ENCODE measurements at regions not wholly inside any gene's neighbourhood (a gene's known extent, or its start where the extent isn't known, plus 50 kb on each side); places are given as distances from the start of the nearest gene placed in this dataset.

DNA sequence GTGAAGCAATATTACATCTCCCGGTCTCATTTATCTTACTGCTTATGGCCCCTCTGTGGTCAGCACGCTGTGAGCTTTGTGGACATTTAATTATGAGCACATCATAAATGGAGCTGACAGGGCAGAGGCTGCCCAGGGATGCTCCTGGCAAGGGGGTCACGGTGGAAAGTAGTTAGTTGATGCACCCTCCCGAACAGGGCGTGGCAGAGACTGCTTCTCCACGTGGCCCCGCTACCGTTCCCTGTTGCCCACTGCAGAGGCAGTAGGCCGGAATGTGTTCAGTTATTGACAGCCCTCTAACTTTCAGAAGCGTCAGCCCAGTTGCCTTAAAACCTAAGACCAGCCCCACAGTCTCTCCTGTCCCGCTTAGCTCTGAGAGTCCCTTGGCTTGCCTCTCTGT lies 180.3 kb upstream of the ZNF507 start:
- Histone ChIP-seq H3K4me3 (ENCODE audit: low read depth in 1 of 2, low read length in 1 of 2) (no peak overlapping the region), H3K4me1 (ENCODE audit: control insufficient read depth in 1 of 2, insufficient read depth in 1 of 2, low read depth in 1 of 2, low read length in 1 of 2) (no peaks in the 10 kb centered on the region), H3K27me3 (no peaks in the 10 kb centered on the region), H3K9me3 (no peaks in the 10 kb centered on the region), H3K27ac (no peak overlapping the region), H3K36me3 (no peaks in the 10 kb centered on the region)
- TF ChIP-seq, protein P1, sequence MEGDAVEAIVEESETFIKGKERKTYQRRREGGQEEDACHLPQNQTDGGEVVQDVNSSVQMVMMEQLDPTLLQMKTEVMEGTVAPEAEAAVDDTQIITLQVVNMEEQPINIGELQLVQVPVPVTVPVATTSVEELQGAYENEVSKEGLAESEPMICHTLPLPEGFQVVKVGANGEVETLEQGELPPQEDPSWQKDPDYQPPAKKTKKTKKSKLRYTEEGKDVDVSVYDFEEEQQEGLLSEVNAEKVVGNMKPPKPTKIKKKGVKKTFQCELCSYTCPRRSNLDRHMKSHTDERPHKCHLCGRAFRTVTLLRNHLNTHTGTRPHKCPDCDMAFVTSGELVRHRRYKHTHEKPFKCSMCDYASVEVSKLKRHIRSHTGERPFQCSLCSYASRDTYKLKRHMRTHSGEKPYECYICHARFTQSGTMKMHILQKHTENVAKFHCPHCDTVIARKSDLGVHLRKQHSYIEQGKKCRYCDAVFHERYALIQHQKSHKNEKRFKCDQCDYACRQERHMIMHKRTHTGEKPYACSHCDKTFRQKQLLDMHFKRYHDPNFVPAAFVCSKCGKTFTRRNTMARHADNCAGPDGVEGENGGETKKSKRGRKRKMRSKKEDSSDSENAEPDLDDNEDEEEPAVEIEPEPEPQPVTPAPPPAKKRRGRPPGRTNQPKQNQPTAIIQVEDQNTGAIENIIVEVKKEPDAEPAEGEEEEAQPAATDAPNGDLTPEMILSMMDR (IDR thresholded peaks at IDR 0.05), result no peak

DNA sequence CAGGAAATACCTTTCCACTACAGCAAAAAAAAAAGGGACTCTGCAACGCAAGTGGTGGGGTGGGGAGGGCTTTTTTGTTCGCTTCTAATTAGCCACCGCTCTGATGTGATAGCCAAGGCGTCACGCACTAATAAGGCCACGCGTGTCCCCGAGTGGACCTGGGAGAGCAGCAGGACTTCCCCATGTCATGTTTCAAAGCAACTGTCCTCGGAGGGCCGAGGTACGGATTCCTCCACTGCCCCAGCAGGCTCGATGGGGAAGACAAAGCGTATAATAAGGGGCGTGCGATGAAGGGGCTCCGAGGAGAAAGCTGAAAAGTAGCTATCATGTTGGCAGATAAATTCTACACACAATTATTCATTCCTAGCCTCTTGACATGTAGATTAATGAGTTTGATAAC lies 179.7 kb upstream of the ZNF507 start:
- Histone ChIP-seq H3K9me3 (no peaks in the 10 kb centered on the region), H3K36me3 (no peaks in the 10 kb centered on the region), H3K27ac (no peak overlapping the region), H3K4me3 (ENCODE audit: low read depth in 1 of 2, low read length in 1 of 2) (no peak overlapping the region), H3K27me3 (no peaks in the 10 kb centered on the region), H3K4me1 (ENCODE audit: control insufficient read depth in 1 of 2, insufficient read depth in 1 of 2, low read depth in 1 of 2, low read length in 1 of 2) (no peaks in the 10 kb centered on the region)
- TF ChIP-seq, protein P1 (IDR thresholded peaks at IDR 0.05), result no peak

DNA sequence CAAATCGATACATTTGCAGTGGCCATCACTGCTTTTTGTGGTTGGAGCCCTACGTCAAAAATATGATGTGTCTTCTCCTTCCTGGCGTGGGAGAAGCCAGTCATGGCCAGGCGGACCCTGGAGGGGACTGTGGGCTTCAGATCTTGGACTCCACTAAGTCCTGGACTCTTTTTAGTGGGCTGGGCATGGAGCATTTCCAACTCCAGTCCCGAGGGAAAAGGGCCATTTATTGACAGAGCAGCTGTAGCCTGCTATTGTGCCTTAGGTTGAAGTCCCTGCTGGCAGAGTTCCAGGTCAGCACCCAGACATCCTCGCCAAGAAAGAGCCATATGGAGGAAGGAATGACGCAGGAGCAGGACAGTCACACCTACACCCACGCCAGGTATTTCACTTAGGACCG lies 179.2 kb upstream of the ZNF507 start:
- TF ChIP-seq, protein P1 (IDR thresholded peaks at IDR 0.05), result no peak
- no peak overlapping the region for H3K4me3 ChIP-seq (ENCODE audit: low read depth in 1 of 2, low read length in 1 of 2)

DNA sequence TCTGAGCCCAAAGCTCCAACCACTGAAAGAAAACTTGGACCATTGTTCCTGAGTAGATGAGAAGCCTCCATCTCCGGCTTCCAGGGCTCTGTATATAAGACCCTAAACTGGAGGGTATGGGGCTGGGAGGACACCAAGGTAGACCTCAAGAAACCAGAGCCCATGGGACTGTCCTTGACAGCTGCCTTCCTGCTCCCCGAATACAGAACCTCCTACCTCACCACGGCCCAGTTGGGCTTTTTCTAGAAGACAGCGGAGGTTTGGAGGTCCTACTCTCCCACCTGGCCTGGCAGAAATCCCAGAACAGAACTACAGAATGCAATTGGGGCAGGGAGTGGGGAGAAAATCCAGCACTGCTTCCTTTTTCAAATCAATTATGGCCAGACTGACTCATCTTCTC lies 177.3 kb upstream of the ZNF507 start:
- Histone ChIP-seq H3K27me3 (no peaks in the 10 kb centered on the region), H3K27ac (no peak overlapping the region), H3K36me3 (no peaks in the 10 kb centered on the region), H3K4me1 (ENCODE audit: control insufficient read depth in 1 of 2, insufficient read depth in 1 of 2, low read depth in 1 of 2, low read length in 1 of 2) (no peaks in the 10 kb centered on the region), H3K4me3 (ENCODE audit: low read depth in 1 of 2, low read length in 1 of 2) (no peak overlapping the region), H3K9me3 (no peaks in the 10 kb centered on the region)
- TF ChIP-seq, protein P1 (IDR thresholded peaks at IDR 0.05), result no peak

More for the DNA sequence above, 179.2 kb upstream of the ZNF507 start:
- no peak overlapping the region for H3K27ac ChIP-seq
- H3K9me3 ChIP-seq, result no peaks in the 10 kb centered on the region
- no peaks in the 10 kb centered on the region for H3K36me3 ChIP-seq
- H3K4me1 ChIP-seq (ENCODE audit: control insufficient read depth in 1 of 2, insufficient read depth in 1 of 2, low read depth in 1 of 2, low read length in 1 of 2), result no peaks in the 10 kb centered on the region
- H3K27me3 ChIP-seq, result no peaks in the 10 kb centered on the region

DNA sequence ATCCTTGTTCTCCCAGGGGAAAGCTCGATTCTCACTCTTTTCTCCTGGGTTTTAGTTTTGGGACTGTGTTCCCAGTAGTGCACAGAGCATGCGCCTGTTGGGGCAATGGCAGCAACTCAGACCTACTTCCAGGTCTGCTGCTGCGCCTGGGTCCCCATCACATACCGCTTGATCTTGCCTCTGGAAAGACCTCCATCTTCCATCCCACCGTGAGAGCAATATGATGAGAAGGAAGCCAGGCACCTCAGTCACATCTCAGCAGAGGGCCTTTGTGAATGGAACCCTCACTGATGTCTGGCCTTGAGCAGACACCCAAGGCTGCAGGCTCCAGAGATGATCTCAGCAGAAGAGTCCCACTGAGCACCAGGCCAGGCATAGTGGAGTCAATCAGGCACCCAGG lies 176.8 kb upstream of the ZNF507 start:
- H3K36me3 ChIP-seq, result no peaks in the 10 kb centered on the region
- no peaks in the 10 kb centered on the region for H3K4me1 ChIP-seq (ENCODE audit: control insufficient read depth in 1 of 2, insufficient read depth in 1 of 2, low read depth in 1 of 2, low read length in 1 of 2)
- H3K27me3 ChIP-seq, result no peaks in the 10 kb centered on the region
- H3K4me3 ChIP-seq (ENCODE audit: low read depth in 1 of 2, low read length in 1 of 2), result no peak overlapping the region
- no peaks in the 10 kb centered on the region for H3K9me3 ChIP-seq
- H3K27ac ChIP-seq, result no peak overlapping the region
- TF ChIP-seq, protein P1 (IDR thresholded peaks at IDR 0.05), result no peak

DNA sequence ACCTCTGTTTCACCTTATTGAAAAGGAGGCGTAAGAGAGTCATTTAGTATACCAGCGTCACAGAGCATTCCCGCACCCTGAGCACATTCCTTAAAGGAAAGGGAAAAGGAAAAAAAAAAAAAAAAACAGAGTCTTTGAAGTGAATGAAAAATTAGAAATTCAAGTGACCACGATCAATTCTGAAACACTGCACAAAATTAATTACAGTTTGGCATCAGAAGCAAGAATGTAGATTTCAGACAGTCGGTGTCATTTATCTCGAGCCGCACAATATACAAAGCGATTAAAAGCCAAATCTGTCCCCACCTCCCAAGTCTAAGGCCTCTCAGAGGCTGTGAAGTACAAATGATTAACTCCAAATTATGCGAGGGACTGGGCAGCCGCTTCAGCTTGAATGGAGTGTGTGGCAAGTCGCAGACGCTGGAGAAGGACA lies 173.7 kb upstream of the ZNF507 start:
- Histone ChIP-seq H3K9me3 (no peaks in the 10 kb centered on the region), H3K4me3 (ENCODE audit: low read depth in 1 of 2, low read length in 1 of 2) (no peak overlapping the region), H3K4me1 (ENCODE audit: control insufficient read depth in 1 of 2, insufficient read depth in 1 of 2, low read depth in 1 of 2, low read length in 1 of 2) (no peaks in the 10 kb centered on the region), H3K27ac (no peak overlapping the region), H3K36me3 (no peaks in the 10 kb centered on the region), H3K27me3 (no peaks in the 10 kb centered on the region)
- TF ChIP-seq, protein P1 (IDR thresholded peaks at IDR 0.05), result no peak
